ENCODE measurements at regions not wholly inside any gene's neighbourhood (a gene's known extent, or its start where the extent isn't known, plus 50 kb on each side); places are given as distances from the start of the nearest gene placed in this dataset.
"Not testable (repeated sequence)": the region's sequence is repeated elsewhere in the genome, so short reads cannot be mapped to it uniquely, and the experiment has no call there.

GRCh38 chr11:98277251-98277912 lies 743.4 kb upstream of the CNTN5 start:
- TF ChIP-seq, protein P1, sequence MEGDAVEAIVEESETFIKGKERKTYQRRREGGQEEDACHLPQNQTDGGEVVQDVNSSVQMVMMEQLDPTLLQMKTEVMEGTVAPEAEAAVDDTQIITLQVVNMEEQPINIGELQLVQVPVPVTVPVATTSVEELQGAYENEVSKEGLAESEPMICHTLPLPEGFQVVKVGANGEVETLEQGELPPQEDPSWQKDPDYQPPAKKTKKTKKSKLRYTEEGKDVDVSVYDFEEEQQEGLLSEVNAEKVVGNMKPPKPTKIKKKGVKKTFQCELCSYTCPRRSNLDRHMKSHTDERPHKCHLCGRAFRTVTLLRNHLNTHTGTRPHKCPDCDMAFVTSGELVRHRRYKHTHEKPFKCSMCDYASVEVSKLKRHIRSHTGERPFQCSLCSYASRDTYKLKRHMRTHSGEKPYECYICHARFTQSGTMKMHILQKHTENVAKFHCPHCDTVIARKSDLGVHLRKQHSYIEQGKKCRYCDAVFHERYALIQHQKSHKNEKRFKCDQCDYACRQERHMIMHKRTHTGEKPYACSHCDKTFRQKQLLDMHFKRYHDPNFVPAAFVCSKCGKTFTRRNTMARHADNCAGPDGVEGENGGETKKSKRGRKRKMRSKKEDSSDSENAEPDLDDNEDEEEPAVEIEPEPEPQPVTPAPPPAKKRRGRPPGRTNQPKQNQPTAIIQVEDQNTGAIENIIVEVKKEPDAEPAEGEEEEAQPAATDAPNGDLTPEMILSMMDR (IDR thresholded peaks at IDR 0.05; ENCODE audit: control insufficient read depth, insufficient read depth, low read depth, low read length, missing control alignments), result no peak
- H3K4me3 ChIP-seq (ENCODE audit: control insufficient read depth, low read depth, low read length), result no peak overlapping the region
- DNase-seq (ENCODE audit: low read depth), result no peak

- no peak for DNase-seq (ENCODE audit: low read depth)
- TF ChIP-seq, protein P1 (IDR thresholded peaks at IDR 0.05; ENCODE audit: control insufficient read depth, insufficient read depth, low read depth, low read length, missing control alignments), result no peak
Observed at GRCh38 chr11:98289617-98290263, 731.0 kb upstream of the CNTN5 start.

GRCh38 chr11:98296091-98296880 lies 724.5 kb upstream of the CNTN5 start:
- no peak overlapping the region for H3K4me3 ChIP-seq (ENCODE audit: control insufficient read depth, low read depth, low read length)
- no peak for DNase-seq (ENCODE audit: low read depth)
- TF ChIP-seq, protein P1 (IDR thresholded peaks at IDR 0.05; ENCODE audit: control insufficient read depth, insufficient read depth, low read depth, low read length, missing control alignments), result no peak

More at GRCh38 chr11:98289617-98290263, 731.0 kb upstream of the CNTN5 start:
- no peak overlapping the region for H3K4me3 ChIP-seq (ENCODE audit: control insufficient read depth, low read depth, low read length)

DNA sequence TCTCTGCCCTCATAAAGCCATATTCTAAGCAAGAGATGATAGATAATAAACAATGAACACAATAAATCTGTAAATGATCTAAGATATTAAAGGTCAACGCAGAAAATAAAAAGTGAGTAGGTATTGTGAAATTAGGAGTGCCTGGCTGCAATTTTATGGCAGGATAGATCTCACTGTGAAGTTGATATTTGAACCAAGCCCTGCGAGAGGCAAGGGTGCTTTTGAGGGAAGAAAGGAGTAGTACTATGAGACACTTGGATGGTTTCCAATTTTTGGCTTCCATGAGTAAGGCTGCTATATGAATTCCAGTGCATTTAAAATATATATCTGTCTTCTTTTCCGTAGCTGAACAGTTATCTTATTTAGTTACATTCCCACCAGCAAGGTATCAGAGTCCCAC lies 720.0 kb upstream of the CNTN5 start:
- DNase-seq (ENCODE audit: low read depth), result no peak
- H3K4me3 ChIP-seq (ENCODE audit: control insufficient read depth, low read depth, low read length), result no peak overlapping the region
- TF ChIP-seq, protein P1 (IDR thresholded peaks at IDR 0.05; ENCODE audit: control insufficient read depth, insufficient read depth, low read depth, low read length, missing control alignments), result no peak

- no peak overlapping the region for H3K4me3 ChIP-seq (ENCODE audit: control insufficient read depth, low read depth, low read length)
- TF ChIP-seq, protein P1 (IDR thresholded peaks at IDR 0.05; ENCODE audit: control insufficient read depth, insufficient read depth, low read depth, low read length, missing control alignments), result no peak
- DNase-seq (ENCODE audit: low read depth), result no peak
Observed at GRCh38 chr11:98307827-98308491, 712.8 kb upstream of the CNTN5 start.

DNA sequence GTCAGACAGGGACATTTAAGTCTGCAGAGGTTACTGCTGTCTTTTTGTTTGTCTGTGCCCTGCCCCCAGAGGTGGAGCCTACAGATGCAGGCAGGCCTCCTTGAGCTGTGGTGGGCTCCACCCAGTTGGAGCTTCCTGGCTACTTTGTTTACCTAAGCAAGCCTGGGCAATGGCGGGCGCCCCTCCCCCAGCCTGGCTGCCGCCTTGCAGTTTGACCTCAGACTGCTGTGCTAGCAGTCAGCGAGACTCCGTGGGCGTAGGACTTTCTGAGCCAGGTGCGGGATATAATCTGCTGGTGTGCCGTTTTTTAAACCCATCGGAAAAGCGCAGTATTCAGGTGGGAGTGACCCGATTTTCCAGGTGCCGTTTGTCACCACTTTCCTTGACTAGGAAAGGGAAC lies 690.4 kb upstream of the CNTN5 start:
- not testable (repeated sequence) for DNase-seq (ENCODE audit: low read depth)

More for the DNA sequence above, 690.4 kb upstream of the CNTN5 start:
- not testable (repeated sequence) for H3K4me3 ChIP-seq (ENCODE audit: control insufficient read depth, low read depth, low read length)
